H1 (cell line): ENCODE measurements at regions not wholly inside any gene's neighbourhood (a gene's known extent, or its start where the extent isn't known, plus 50 kb on each side); places are given as distances from the start of the nearest gene placed in this dataset.

Source experiments
- CTCF ChIA-PET: fragments of 300-600 bp; sonication (Branson Sonifier 250); formaldehyde crosslinking; loops from one replicate; lab custom pipeline; 2021; ENCODE audit not compliant: partially characterized antibody; lab: Charles Lee
- POLR2A ChIA-PET: fragments of 300-600 bp; sonication (Branson Sonifier 250); formaldehyde crosslinking; loops from one replicate; lab custom pipeline; 2021; ENCODE audit warnings: inconsistent platforms; ENCODE audit not compliant: partially characterized antibody; lab: Charles Lee
- DNase-seq, 2 experiments: peaks; one replicate each; pipeline versions ENCODE4 v3.0.0 to v3.0.0-alpha.2; 2010 to 2022; ENCODE audit warnings: low spot score in 2 of 2, low read depth in 1 of 2, mixed read lengths in 1 of 2
- FAIRE-seq: peaks from 2 replicates; lab custom pipeline; 2011; peaks lifted over from hg19 to GRCh38; lab: Jason Lieb, UNC
- H2AFZ ChIP-seq: 2 replicates; pipeline ENCODE4 v1.8.1; 2012; ENCODE audit warnings: low read length, inconsistent platforms
- H2AK5ac ChIP-seq: 2 replicates; pipeline ENCODE4 v1.6.1; 2013; ENCODE audit warnings: low read depth, low read length
- H2BK120ac ChIP-seq: replicated peaks from 2 replicates; pipeline ENCODE3; 2013; ENCODE audit warnings: low read depth, low read length, inconsistent platforms
- H2BK12ac ChIP-seq: 2 replicates; pipeline ENCODE4 v1.6.1; 2013; ENCODE audit warnings: low read depth, low read length
- H2BK15ac ChIP-seq: 2 replicates; pipeline ENCODE4 v1.6.1; 2013; ENCODE audit warnings: low read length
- H2BK20ac ChIP-seq: 2 replicates; pipeline ENCODE4 v1.6.1; 2013; ENCODE audit warnings: low read length
- H2BK5ac ChIP-seq: 2 replicates; pipeline ENCODE4 v1.6.1; 2013; ENCODE audit warnings: low read depth, low read length
- H3K14ac ChIP-seq: 2 replicates; pipeline ENCODE4 v1.6.1; 2013; ENCODE audit warnings: inconsistent platforms; ENCODE audit not compliant: insufficient read length
- H3K18ac ChIP-seq: 2 replicates; pipeline ENCODE4 v1.6.1; 2013; ENCODE audit warnings: low read length; ENCODE audit errors: extremely low read depth
- H3K23ac ChIP-seq: 2 replicates; pipeline ENCODE4 v1.6.1; 2013; ENCODE audit warnings: inconsistent platforms; ENCODE audit not compliant: insufficient read length
- H3K23me2 ChIP-seq: 2 replicates; pipeline ENCODE4 v1.6.1; 2013; ENCODE audit warnings: low read depth, low read length
- H3K27ac ChIP-seq: 2 replicates; pipeline ENCODE4 v1.6.1; 2011; ENCODE audit warnings: low read depth, low read length, inconsistent platforms
- H3K27me3 ChIP-seq, 4 experiments: replicated peaks in 1 of 4; 1 replicate in 1 of 4; 2 replicates in 3 of 4; pipeline versions ENCODE4 v1.6.1 to v1.8.1; 2011 to 2013; ENCODE audit warnings: low read length in 3 of 4, mild to moderate bottlenecking in 3 of 4, inconsistent platforms in 2 of 4, mixed read lengths in 2 of 4, moderate library complexity in 1 of 4; ENCODE audit not compliant: control insufficient read depth in 3 of 4, insufficient read depth in 3 of 4; ENCODE audit errors: extremely low read depth in 1 of 4
- H3K36me3 ChIP-seq, 4 experiments: 2 replicates each; pipeline versions ENCODE4 v1.6.1 to v1.8.1; 2011 to 2013; ENCODE audit warnings: mild to moderate bottlenecking in 4 of 4, low read length in 3 of 4, moderate library complexity in 2 of 4, control low read depth in 1 of 4, inconsistent platforms in 1 of 4; ENCODE audit not compliant: insufficient read depth in 4 of 4, control insufficient read depth in 2 of 4
- H3K4ac ChIP-seq: replicated peaks from 2 replicates; pipeline ENCODE3; 2013; ENCODE audit warnings: low read length, low read depth, mixed read lengths, inconsistent platforms; ENCODE audit not compliant: insufficient read length
- H3K4me1 ChIP-seq, 4 experiments: replicated peaks in 1 of 4; 1 replicate in 1 of 4; 2 replicates in 3 of 4; pipeline versions ENCODE4 v1.6.1 to v1.8.1; 2011 to 2013; ENCODE audit warnings: low read length in 3 of 4, inconsistent platforms in 2 of 4, mixed read lengths in 1 of 4; ENCODE audit not compliant: insufficient read depth in 4 of 4, control insufficient read depth in 3 of 4
- H3K4me2 ChIP-seq, 2 experiments: 2 replicates each; pipeline versions ENCODE4 v1.6.1 to v1.8.1; 2011 to 2013; ENCODE audit warnings: low read depth in 2 of 2, low read length in 2 of 2, control low read depth in 1 of 2, inconsistent platforms in 1 of 2, mild to moderate bottlenecking in 1 of 2; ENCODE audit not compliant: insufficient read depth in 1 of 2
- H3K4me3 ChIP-seq, 4 experiments: fragments of 200-600, 300-600 bp in 1 of 4; sonication (generic), shearing (Covaris generic), sonication (Bioruptor Twin) in 1 of 4; 2 replicates each; pipeline versions ENCODE4 v1.5.1 to v1.8.1; 2011 to 2016; ENCODE audit warnings: low read length in 4 of 4, low read depth in 3 of 4, control low read depth in 2 of 4, inconsistent platforms in 2 of 4, mild to moderate bottlenecking in 2 of 4, mixed read lengths in 1 of 4, moderate library complexity in 1 of 4; ENCODE audit not compliant: insufficient read depth in 2 of 4; ENCODE audit errors: extremely low read depth in 1 of 4
- H3K56ac ChIP-seq: replicated peaks from 2 replicates; pipeline ENCODE3; 2013; ENCODE audit warnings: low read depth, mild to moderate bottlenecking, mixed read lengths, low read length, inconsistent platforms; ENCODE audit not compliant: insufficient read length
- H3K79me1 ChIP-seq: 2 replicates; pipeline ENCODE4 v1.6.1; 2013; ENCODE audit warnings: low read depth, low read length, control low read depth
- H3K79me2 ChIP-seq, 2 experiments: 2 replicates each; pipeline versions ENCODE4 v1.6.1 to v1.8.1; 2012 to 2013; ENCODE audit warnings: low read length in 2 of 2, mild to moderate bottlenecking in 2 of 2, inconsistent platforms in 1 of 2; ENCODE audit not compliant: insufficient read depth in 2 of 2, control insufficient read depth in 1 of 2
- H3K9ac ChIP-seq, 4 experiments: replicated peaks in 1 of 4; 1 replicate in 1 of 4; 2 replicates in 3 of 4; pipeline versions ENCODE4 v1.6.1 to v1.8.1; 2011 to 2013; ENCODE audit warnings: low read depth in 3 of 4, low read length in 3 of 4, control low read depth in 2 of 4, mild to moderate bottlenecking in 2 of 4, moderate library complexity in 2 of 4, inconsistent platforms in 1 of 4; ENCODE audit errors: extremely low read depth in 1 of 4
- H3K9me3 ChIP-seq, 2 experiments: 2 replicates each; pipeline versions ENCODE4 v1.6.1 to v1.8.1; 2012 to 2013; ENCODE audit warnings: mild to moderate bottlenecking in 2 of 2, moderate library complexity in 2 of 2, control low read depth in 1 of 2, inconsistent platforms in 1 of 2, low read depth in 1 of 2, low read length in 1 of 2, mixed read lengths in 1 of 2; ENCODE audit not compliant: insufficient read depth in 2 of 2
- H4K20me1 ChIP-seq, 2 experiments: replicated peaks in 1 of 2; 2 replicates each; pipeline versions ENCODE3 to v1.8.1; 2011 to 2013; ENCODE audit warnings: inconsistent platforms in 2 of 2, low read length in 2 of 2, mild to moderate bottlenecking in 1 of 2; ENCODE audit not compliant: insufficient read depth in 2 of 2, control insufficient read depth in 1 of 2
- H4K5ac ChIP-seq: 2 replicates; pipeline ENCODE4 v1.6.1; 2013; ENCODE audit warnings: low read length, low read depth, mixed read lengths, inconsistent platforms; ENCODE audit not compliant: insufficient read length
- H4K8ac ChIP-seq: 2 replicates; pipeline ENCODE4 v1.8.0; 2013; ENCODE audit warnings: mild to moderate bottlenecking, moderate library complexity, low read length, inconsistent platforms; ENCODE audit not compliant: insufficient read depth; ENCODE audit errors: extremely low read depth
- H4K91ac ChIP-seq: replicated peaks from 2 replicates; pipeline ENCODE3; 2013; ENCODE audit warnings: low read length, mixed read lengths, inconsistent platforms; ENCODE audit not compliant: insufficient read length
- CHD7 ChIP-seq: fragments of 300-600 bp; sonication (generic); IDR thresholded peaks from 2 replicates; pipeline ENCODE4 v1.7.1; 2012; ENCODE audit warnings: low read length, moderate library complexity, mild to moderate bottlenecking, inconsistent platforms; ENCODE audit not compliant: insufficient replicate concordance
- WGBS, 2 experiments: shearing (Covaris generic) in 1 of 2; methylation state at CpG; one replicate each; pipeline versions ENCODE4 v1.1.6 to v1.1.7; 2013 to 2015; ENCODE audit warnings: low lambda C conversion rate in 2 of 2, mixed read lengths in 2 of 2, inconsistent platforms in 1 of 2, low coverage in 1 of 2, missing lambda C conversion rate in 1 of 2; ENCODE audit not compliant: insufficient replicate concordance in 2 of 2, insufficient coverage in 1 of 2, insufficient read length in 1 of 2; ENCODE audit errors: extremely low coverage in 1 of 2, missing lambda C conversion rate in 1 of 2; 5-methylcytosine and 5-hydroxymethylcytosine counted together

- Histone ChIP-seq H2BK12ac (no peak overlapping the region), H3K14ac (no peak overlapping the region), H2AFZ (no peak overlapping the region), H2BK120ac (no peak overlapping the region), H3K4me2 (no peak overlapping the region), H3K4me3 (no peak overlapping the region), H4K8ac (no peak overlapping the region), H3K27me3 (peaks cover 0 to 5% (median 1%) of the 10 kb centered on the region in 4 experiments; a peak in 3 of 7 replicates), H3K79me2 (no peaks in the 10 kb centered on the region), H3K9ac (no peak overlapping the region), H2BK15ac (no peak overlapping the region), H3K4me1 (no peaks in the 10 kb centered on the region), H4K20me1 (no peaks in the 10 kb centered on the region), H4K91ac (no peak overlapping the region), H3K18ac (no peak overlapping the region), H3K56ac (no peak overlapping the region), H3K79me1 (no peaks in the 10 kb centered on the region), H2BK20ac (no peak overlapping the region), H3K23ac (no peak overlapping the region), H2AK5ac (no peak overlapping the region), H3K23me2 (no peaks in the 10 kb centered on the region), H3K36me3 (no peaks in the 10 kb centered on the region), H4K5ac (no peak overlapping the region), H3K27ac (no peak overlapping the region), H2BK5ac (no peak overlapping the region), H3K4ac (no peak overlapping the region), H3K9me3 (no peaks in the 10 kb centered on the region)
- no peak for TF ChIP-seq CHD7
- POLR2A ChIA-PET, result no interaction called here
- CTCF ChIA-PET, result interaction anchor here (1.5 kb wide), 2 partner anchors 17 to 39 kb away, joined by 4 to 5 read pairs; no protein-coding TSS in a partner anchor
- FAIRE-seq, result no peak
- 90% methylated on average over 3 of the region's 3 CpGs; no CpG with 5 or more reads in 1 of the 2 experiments for WGBS, 2 experiments
- DNase-seq, result no peak
Observed at GRCh38 chr13:59279576-59279975, 884.2 kb downstream of the DIAPH3 start.
